Activated CD4-positive, CD25-positive, alpha-beta regulatory T cell (primary cell): ENCODE measurements at regions not wholly inside any gene's neighbourhood (a gene's known extent, or its start where the extent isn't known, plus 50 kb on each side); places are given as distances from the start of the nearest gene placed in this dataset.
"Not testable (repeated sequence)": the region's sequence is repeated elsewhere in the genome, so short reads cannot be mapped to it uniquely, and the experiment has no call there.

Experiments
- DNase-seq, 4 experiments: peaks; one replicate each; lab custom pipeline; 2025; lab: John Stamatoyannopoulos, UW

DNA sequence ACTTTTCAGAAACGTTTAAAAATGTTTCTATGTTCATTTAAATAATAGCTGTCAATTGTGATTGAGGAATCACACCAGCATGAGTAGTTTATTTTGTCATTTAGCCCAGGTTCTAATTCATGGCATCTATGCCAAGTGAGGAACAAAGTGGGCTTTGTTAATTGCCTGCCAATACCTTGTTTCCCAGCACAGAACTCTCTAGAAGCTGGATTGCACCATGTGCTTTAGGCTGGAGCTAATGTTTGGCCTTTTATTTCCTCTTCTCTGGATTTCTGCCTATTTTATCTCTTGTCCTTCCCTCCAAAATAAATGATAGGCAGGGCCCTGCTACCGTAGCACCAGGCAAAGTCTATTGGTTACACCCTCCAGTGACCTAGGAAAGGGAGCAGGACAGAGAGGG lies 109.9 kb upstream of the ITGB1 start:
- DNase-seq, result no peak

DNA sequence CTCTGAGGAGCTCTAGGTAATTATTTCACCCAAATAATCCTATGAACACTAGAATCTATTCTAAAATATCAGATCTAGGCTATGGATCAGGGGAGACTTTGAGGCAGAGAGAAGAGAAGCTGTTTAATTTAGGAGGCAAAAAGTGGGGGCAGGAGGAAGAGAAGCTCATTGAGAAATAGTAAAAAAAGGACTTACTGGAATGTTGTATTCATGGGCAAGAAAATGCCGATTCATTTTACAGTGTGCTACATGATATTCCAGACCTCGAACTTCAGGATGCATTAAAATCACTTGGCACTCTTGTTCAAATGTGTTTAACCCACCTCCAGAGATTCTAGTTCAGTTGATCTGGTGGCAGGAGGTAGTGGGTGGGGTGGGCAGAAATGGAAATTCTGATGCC lies 109.5 kb upstream of the ITGB1 start:
- no peak for DNase-seq

GRCh38 chr10:33066558-33067236 lies 108.7 kb upstream of the ITGB1 start:
- no peak for DNase-seq

DNA sequence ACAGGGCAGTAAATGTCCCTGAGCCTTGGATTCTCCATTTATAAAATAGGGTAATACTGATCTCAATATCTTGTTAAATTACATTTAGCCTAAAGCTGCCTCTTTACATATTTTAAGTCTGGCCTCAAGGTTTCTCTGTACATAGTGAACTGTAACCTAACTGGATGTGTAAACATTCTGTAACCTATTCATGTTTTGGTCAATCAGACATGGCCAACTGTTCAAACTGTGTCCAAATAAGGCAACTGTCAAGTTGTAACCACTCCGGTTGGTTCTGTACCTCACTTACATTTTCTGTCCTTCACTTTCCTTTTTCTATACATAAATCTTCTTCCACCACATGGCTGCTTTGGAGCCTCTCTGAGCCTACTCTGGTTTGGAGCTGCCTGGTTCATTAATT lies 107.1 kb upstream of the ITGB1 start:
- DNase-seq, result no peak

GRCh38 chr10:33064706-33065105 lies 106.7 kb upstream of the ITGB1 start:
- no peak for DNase-seq

- no peak for DNase-seq
These were observed 99.6 kb upstream of the ITGB1 start for GRCh38 chr10:33057620-33058019.

- no peak for DNase-seq
These were observed 99.0 kb upstream of the ITGB1 start for GRCh38 chr10:33056828-33057596.

- no peak for DNase-seq
These were observed 97.6 kb upstream of the ITGB1 start for GRCh38 chr10:33055625-33056024.

DNA sequence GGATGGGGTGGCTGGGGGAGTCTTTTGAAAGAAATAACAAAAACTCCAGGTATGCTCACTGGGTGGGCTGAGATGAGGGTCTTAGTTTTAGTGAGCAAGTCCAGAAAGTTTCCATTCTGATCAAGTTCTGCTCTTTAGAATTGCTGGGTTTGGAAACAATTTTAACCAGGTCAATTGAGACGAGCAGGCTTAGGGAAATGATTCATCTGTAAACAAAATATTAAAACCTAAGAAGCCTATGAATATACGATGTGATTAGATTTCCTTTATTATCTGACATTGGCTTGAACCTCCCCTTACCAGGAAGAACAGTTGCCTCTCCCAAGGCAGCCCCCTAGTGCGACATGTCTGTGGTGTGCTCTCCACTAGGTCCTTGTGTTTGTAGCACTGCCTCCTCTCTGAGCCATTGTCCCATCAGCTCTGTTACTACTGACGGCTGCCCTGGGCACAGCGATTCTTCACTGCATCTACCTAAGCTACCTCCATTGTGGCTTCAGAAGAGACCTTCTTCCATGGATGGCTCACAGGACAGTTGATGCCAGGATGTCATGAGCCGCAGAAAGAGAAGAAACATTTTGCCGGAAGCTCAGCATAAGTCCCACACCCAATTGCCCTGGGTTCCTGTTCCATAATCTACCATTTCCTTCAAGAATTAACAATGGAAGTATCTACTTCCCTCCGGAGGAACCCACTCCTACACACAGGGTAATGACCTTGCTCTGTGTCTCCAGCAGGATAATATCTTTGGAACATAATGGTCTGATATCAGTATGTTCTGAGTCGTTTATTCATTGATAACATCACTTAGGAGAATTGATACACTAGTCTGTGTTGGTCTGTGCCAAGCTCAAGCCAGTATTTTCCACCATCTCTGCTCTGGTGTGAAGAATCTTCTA lies 95.1 kb upstream of the ITGB1 start:
- no peak for DNase-seq

GRCh38 chr10:33052263-33052875 lies 94.3 kb upstream of the ITGB1 start:
- DNase-seq, result no peak

GRCh38 chr10:33049963-33050920 lies 92.2 kb upstream of the ITGB1 start:
- DNase-seq, result not testable (repeated sequence)

GRCh38 chr10:33048223-33048622 lies 90.2 kb upstream of the ITGB1 start:
- no peak for DNase-seq

GRCh38 chr10:33047655-33048054 lies 89.6 kb upstream of the ITGB1 start:
- no peak for DNase-seq

- DNase-seq, result no peak
These were observed 88.8 kb upstream of the ITGB1 start for GRCh38 chr10:33046792-33047191.

GRCh38 chr10:33045421-33045820 lies 87.4 kb upstream of the ITGB1 start:
- DNase-seq, result no peak

DNA sequence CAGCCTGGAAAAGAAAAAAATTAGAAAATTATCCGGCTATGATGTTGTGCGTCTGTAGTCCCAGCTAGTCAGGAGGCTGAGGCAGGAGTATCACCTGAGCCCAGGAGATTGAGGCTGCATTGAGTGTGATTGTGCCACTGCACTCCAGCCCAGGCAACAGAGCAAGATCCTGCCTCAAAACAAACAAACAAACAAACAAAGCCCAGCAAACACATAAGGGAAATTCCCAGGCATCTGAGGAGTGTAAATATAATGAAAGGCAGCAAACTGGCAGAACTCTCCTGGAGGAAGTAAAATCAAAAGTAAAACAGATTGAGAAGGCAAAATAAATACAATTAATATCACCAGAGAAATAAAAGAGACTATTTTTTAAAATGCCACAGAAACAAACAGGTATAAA lies 84.5 kb upstream of the ITGB1 start:
- DNase-seq, result no peak

DNA sequence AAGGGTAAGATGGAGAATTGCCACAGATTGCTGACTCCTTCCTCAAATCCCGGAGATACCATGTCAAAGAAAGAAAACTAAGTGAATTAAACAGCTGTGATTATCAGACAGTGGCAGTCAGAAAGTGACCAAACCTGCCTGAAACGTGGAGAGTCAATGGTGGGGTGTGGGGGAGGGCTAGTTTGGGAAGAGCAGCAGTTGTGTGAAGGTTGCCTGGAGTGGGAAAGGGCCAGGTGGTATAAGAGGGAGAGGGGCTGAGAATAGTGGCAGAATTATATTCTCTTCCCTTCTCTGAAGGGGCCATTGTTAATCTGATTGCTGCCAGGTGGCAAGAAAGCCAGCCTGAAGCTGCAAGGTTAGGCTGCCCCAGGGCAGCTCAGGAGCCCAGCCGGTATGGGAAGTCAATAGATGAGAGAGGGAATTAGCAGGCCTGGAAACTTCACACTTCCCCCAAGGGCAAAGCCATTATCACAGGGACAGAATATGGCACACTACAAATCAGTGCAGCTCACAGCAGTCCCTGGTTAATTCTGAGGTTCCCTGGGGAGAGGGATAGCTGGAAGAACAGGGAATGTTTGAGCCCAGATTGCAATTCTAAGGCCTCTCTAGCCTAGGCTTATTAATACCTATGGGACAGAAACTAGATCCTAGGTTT lies 83.9 kb upstream of the ITGB1 start:
- no peak for DNase-seq

DNA sequence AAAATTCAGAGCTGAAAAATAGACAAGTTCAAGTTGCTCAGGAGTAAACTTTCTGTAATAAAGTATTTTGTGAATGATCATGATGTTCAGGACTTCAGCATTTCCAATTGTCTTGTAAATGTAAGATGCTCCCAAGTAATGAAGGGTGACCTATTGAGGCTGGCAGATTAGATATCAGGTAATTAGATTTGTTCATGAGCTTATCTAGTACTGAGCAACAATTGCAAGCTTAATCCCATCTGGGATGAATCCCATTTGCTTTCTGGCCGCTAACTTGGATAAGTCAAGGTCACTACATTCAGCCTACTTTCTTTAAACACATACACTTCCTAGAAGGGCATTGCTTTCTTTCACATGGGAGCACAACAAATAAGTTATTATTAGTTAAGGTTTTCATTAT lies 82.4 kb upstream of the ITGB1 start:
- DNase-seq, result no peak

GRCh38 chr10:33039181-33039580 lies 81.2 kb upstream of the ITGB1 start:
- DNase-seq, result no peak

GRCh38 chr10:33038672-33039071 lies 80.6 kb upstream of the ITGB1 start:
- DNase-seq, result no peak

GRCh38 chr10:33037726-33038125 lies 79.7 kb upstream of the ITGB1 start:
- no peak for DNase-seq
